ENCODE measurements at regions not wholly inside any gene's neighbourhood (a gene's known extent, or its start where the extent isn't known, plus 50 kb on each side); places are given as distances from the start of the nearest gene placed in this dataset.

- TF ChIP-seq EP300 (IDR thresholded peaks at IDR 0.05) (no peak), CTCF (IDR thresholded peaks at IDR 0.05) (no peak), POLR2AphosphoS5 (IDR thresholded peaks at IDR 0.05) (no peak), POLR2A (IDR thresholded peaks at IDR 0.05) (no peak)
- Histone ChIP-seq H3K27ac (no peak overlapping the region), H3K9me3 (no peaks in the 10 kb centered on the region), H3K4me3 (no peak overlapping the region), H3K36me3 (no peaks in the 10 kb centered on the region), H3K27me3 (no peaks in the 10 kb centered on the region), H3K4me1 (no peaks in the 10 kb centered on the region)
- no peak for DNase-seq
- WGBS, 2 donors = 82 to 93% methylated on average over 5 of the region's 5 CpGs
- intact Hi-C loops (cut with DNase I) = no loop called here
Measured at GRCh38 chr13:58992478-58993042, 1171.2 kb downstream of the DIAPH3 start.

GRCh38 chr13:58994077-58994476, 1169.7 kb downstream of the DIAPH3 start:
- no peak for TF ChIP-seq EP300 (IDR thresholded peaks at IDR 0.05)
- no peak for TF ChIP-seq POLR2AphosphoS5 (IDR thresholded peaks at IDR 0.05)
- no peak for TF ChIP-seq POLR2A (IDR thresholded peaks at IDR 0.05)
- TF ChIP-seq CTCF (IDR thresholded peaks at IDR 0.05) = no peak

GRCh38 chr13:58994777-58995176, 1169.0 kb downstream of the DIAPH3 start:
- TF ChIP-seq POLR2AphosphoS5 (IDR thresholded peaks at IDR 0.05) = no peak
- no peak for TF ChIP-seq POLR2A (IDR thresholded peaks at IDR 0.05)
- TF ChIP-seq EP300 (IDR thresholded peaks at IDR 0.05) = no peak
- TF ChIP-seq CTCF (IDR thresholded peaks at IDR 0.05) = no peak
- H3K36me3 ChIP-seq = no peaks in the 10 kb centered on the region
- no peak for DNase-seq
- intact Hi-C loops (cut with DNase I) = no loop called here
- no peak overlapping the region for H3K4me3 ChIP-seq
- no peak overlapping the region for H3K27ac ChIP-seq
- H3K4me1 ChIP-seq = no peaks in the 10 kb centered on the region
- no peaks in the 10 kb centered on the region for H3K27me3 ChIP-seq
- no peaks in the 10 kb centered on the region for H3K9me3 ChIP-seq

More at GRCh38 chr13:58994077-58994476, 1169.7 kb downstream of the DIAPH3 start:
- no peaks in the 10 kb centered on the region for H3K27me3 ChIP-seq
- intact Hi-C loops (cut with DNase I) = no loop called here
- no peaks in the 10 kb centered on the region for H3K36me3 ChIP-seq
- no peak overlapping the region for H3K4me3 ChIP-seq
- no peak overlapping the region for H3K27ac ChIP-seq
- no peak for DNase-seq
- 83 to 87% methylated on average over 4 of the region's 4 CpGs for WGBS, 2 donors
- no peaks in the 10 kb centered on the region for H3K9me3 ChIP-seq
- H3K4me1 ChIP-seq = no peaks in the 10 kb centered on the region

GRCh38 chr13:58998716-58999115, 1165.0 kb downstream of the DIAPH3 start:
- Histone ChIP-seq H3K27ac (no peak overlapping the region), H3K36me3 (no peaks in the 10 kb centered on the region), H3K27me3 (no peaks in the 10 kb centered on the region), H3K4me3 (no peak overlapping the region), H3K9me3 (no peaks in the 10 kb centered on the region), H3K4me1 (no peaks in the 10 kb centered on the region)
- intact Hi-C loops (cut with DNase I) = no loop called here
- TF ChIP-seq POLR2AphosphoS5 (IDR thresholded peaks at IDR 0.05) (no peak), EP300 (IDR thresholded peaks at IDR 0.05) (no peak), CTCF (IDR thresholded peaks at IDR 0.05) (no peak), POLR2A (IDR thresholded peaks at IDR 0.05) (no peak)
- WGBS, 2 donors = 51 to 58% methylated on average over 2 of the region's 2 CpGs
- DNase-seq = no peak

DNA sequence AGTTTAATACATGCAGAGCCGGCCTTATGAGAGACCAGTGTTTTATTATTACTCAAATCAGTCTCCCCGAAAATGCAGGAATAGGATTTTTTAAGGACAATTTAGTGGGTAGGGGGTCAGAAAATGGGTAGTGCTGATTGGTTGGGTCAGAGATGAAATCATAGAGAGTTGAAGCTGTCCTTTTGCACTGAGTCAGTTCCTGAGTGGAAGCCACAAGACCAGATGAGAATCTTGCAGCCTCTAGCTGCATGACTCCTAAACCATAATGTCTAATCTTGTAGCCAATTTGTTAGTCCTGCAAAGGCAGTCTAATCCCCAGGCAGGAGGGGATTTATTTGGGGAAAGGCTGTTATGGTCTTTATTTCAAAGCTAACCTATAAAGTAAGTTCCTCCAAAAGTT, 1163.9 kb downstream of the DIAPH3 start:
- TF ChIP-seq POLR2AphosphoS5 (IDR thresholded peaks at IDR 0.05) (no peak), CTCF (IDR thresholded peaks at IDR 0.05) (no peak), POLR2A (IDR thresholded peaks at IDR 0.05) (no peak), EP300 (IDR thresholded peaks at IDR 0.05) (no peak)
- no peaks in the 10 kb centered on the region for H3K36me3 ChIP-seq
- no peaks in the 10 kb centered on the region for H3K27me3 ChIP-seq
- H3K4me1 ChIP-seq = no peaks in the 10 kb centered on the region
- intact Hi-C loops (cut with DNase I) = no loop called here
- no peaks in the 10 kb centered on the region for H3K9me3 ChIP-seq
- no peak overlapping the region for H3K27ac ChIP-seq
- no peak for DNase-seq
- WGBS, 2 donors = 88 to 91% methylated on average over 2 of the region's 2 CpGs
- H3K4me3 ChIP-seq = no peak overlapping the region

Measured in sigmoid colon (tissue), 6 donors.